Psoas muscle (tissue), 7 donors: ENCODE measurements at regions not wholly inside any gene's neighbourhood (a gene's known extent, or its start where the extent isn't known, plus 50 kb on each side); places are given as distances from the start of the nearest gene placed in this dataset.

Experiments used
- ATAC-seq, 4 donors: fragments of 200-7000 bp; cut with Tn5 transposase; one replicate each; pipeline ENCODE4 v1.9.1; 2020; ENCODE audit warnings: moderate library complexity in 3 of 4, mild to moderate bottlenecking in 2 of 4
- DNase-seq, 2 donors: peaks; one replicate each; pipeline ENCODE4 v3.0.0-alpha.2; 2020
- H3K27ac ChIP-seq: fragments of 200-600 bp; one replicate; pipeline ENCODE4 v1.8.0; 2022
- H3K27me3 ChIP-seq, 3 donors: fragments of 200-600 bp in 1 of 3; one replicate each; pipeline versions ENCODE4 v1.6.1 to v1.8.0; 2013 to 2022; ENCODE audit warnings: low read length in 2 of 3, mild to moderate bottlenecking in 2 of 3, moderate library complexity in 1 of 3; ENCODE audit not compliant: insufficient read depth in 3 of 3
- H3K36me3 ChIP-seq, 2 donors: fragments of 200-600 bp in 1 of 2; one replicate each; pipeline versions ENCODE4 v1.6.1 to v1.8.0; 2013 to 2022; ENCODE audit warnings: low read depth in 1 of 2, mild to moderate bottlenecking in 1 of 2, moderate library complexity in 1 of 2; ENCODE audit not compliant: insufficient read depth in 1 of 2
- H3K4me1 ChIP-seq: fragments of 200-600 bp; one replicate; pipeline ENCODE4 v1.8.0; 2022
- H3K4me3 ChIP-seq: fragments of 200-600 bp; one replicate; pipeline ENCODE4 v1.8.0; 2022; ENCODE audit warnings: mild to moderate bottlenecking
- H3K9me3 ChIP-seq: fragments of 200-600 bp; one replicate; pipeline ENCODE4 v1.8.0; 2022
- CTCF ChIP-seq: fragments of 200-600 bp; IDR thresholded peaks from one replicate; pipeline ENCODE4 v1.8.0; 2022; ENCODE audit warnings: antibody characterized with exemption
- WGBS, 3 donors: extraction: QIAGEN DNeasy Blood & Tissue Kit; methylation state at CpG; one replicate each; pipeline versions ENCODE4 v1.1.6 to v1.1.7; 2013; 5-methylcytosine and 5-hydroxymethylcytosine counted together
- intact Hi-C, 2 donors: fragments of 100-400 bp; cut with DNase I; formaldehyde crosslinking; loops; one replicate each; pipeline versions ENCODE4 v1.11.0 to v1.14.2; 2022
- donor health status: healthy with polysubstance abuse.
- donor health status: DM: no; HTN: no; CAD: no; lungs with moderate emphysema.
- donor health status: Bipolar disorder and iron deficiency.
- donor health status: healthy.
- donor health status: DM: yes; HTN: yes; CAD: no.
- donor health status: DM: no; HTN: no; CAD: no.
- donor health status: DM: yes; HTN: yes; CAD: no.

GRCh38 chr7:17009007-17009719 lies 127.4 kb upstream of the AGR3 start:
- intact Hi-C loops: no loop called here
- Histone ChIP-seq H3K4me3 (no peak overlapping the region), H3K9me3 (no peaks in the 10 kb centered on the region), H3K4me1 (no peaks in the 10 kb centered on the region), H3K27me3 (no peaks in the 10 kb centered on the region), H3K36me3 (no peaks in the 10 kb centered on the region), H3K27ac (no peak overlapping the region)
- TF ChIP-seq CTCF: no peak
- ATAC-seq (no peak), DNase-seq (no peak)
- WGBS, 3 donors: 51 to 55% (median 52%) methylated on average over 4 of the region's 4 CpGs

GRCh38 chr7:17009933-17010332 lies 128.2 kb upstream of the AGR3 start:
- 62 to 72% (median 70%) methylated on average over 1 of the region's 1 CpG for WGBS, 3 donors
- intact Hi-C loops: no loop called here
- H3K27me3 ChIP-seq: no peaks in the 10 kb centered on the region
- H3K36me3 ChIP-seq: no peaks in the 10 kb centered on the region
- no peak for ATAC-seq
- no peak for DNase-seq
- H3K9me3 ChIP-seq: no peaks in the 10 kb centered on the region
- TF ChIP-seq CTCF: no peak
- no peak overlapping the region for H3K4me3 ChIP-seq
- no peaks in the 10 kb centered on the region for H3K4me1 ChIP-seq
- no peak overlapping the region for H3K27ac ChIP-seq

GRCh38 chr7:17010637-17011300 lies 129.0 kb upstream of the AGR3 start:
- ATAC-seq (no peak), DNase-seq (no peak)
- no peaks in the 10 kb centered on the region for H3K36me3 ChIP-seq
- intact Hi-C loops: no loop called here
- 49 to 66% (median 57%) methylated on average over 2 of the region's 2 CpGs for WGBS, 3 donors
- no peaks in the 10 kb centered on the region for H3K27me3 ChIP-seq
- no peaks in the 10 kb centered on the region for H3K4me1 ChIP-seq
- no peaks in the 10 kb centered on the region for H3K9me3 ChIP-seq
- H3K4me3 ChIP-seq: no peak overlapping the region
- no peak overlapping the region for H3K27ac ChIP-seq
- TF ChIP-seq CTCF: no peak

- H3K4me1 ChIP-seq: no peaks in the 10 kb centered on the region
- WGBS, 3 donors: 91 to 94% (median 92%) methylated on average over 3 of the region's 3 CpGs
- no peak for TF ChIP-seq CTCF
- H3K36me3 ChIP-seq: no peaks in the 10 kb centered on the region
- no peaks in the 10 kb centered on the region for H3K27me3 ChIP-seq
- ATAC-seq (no peak), DNase-seq (no peak)
- H3K9me3 ChIP-seq: no peaks in the 10 kb centered on the region
- no peak overlapping the region for H3K27ac ChIP-seq
- H3K4me3 ChIP-seq: no peak overlapping the region
- intact Hi-C loops: no loop called here
These were observed 131.4 kb upstream of the AGR3 start for GRCh38 chr7:17013204-17013603.
